GM13977 (cell line): ENCODE measurements at regions not wholly inside any gene's neighbourhood (a gene's known extent, or its start where the extent isn't known, plus 50 kb on each side); places are given as distances from the start of the nearest gene placed in this dataset.

ENCODE experiments used
- DNase-seq: peaks from one replicate; pipeline ENCODE4 v3.0.0; 2012; ENCODE audit warnings: low spot score
- in situ Hi-C: fragments of 300-500 bp; cut with MboI; formaldehyde crosslinking; loops from one replicate; pipeline ENCODE4 v1.12.0; 2022; ENCODE audit warnings: low sequenced_read_pairs, low pct_unique_long_range_greater_than_20kb, mixed read lengths, inconsistent platforms; ENCODE audit not compliant: unreplicated experiment
- TF ChIP-seq, protein P1 (sequence below): IDR thresholded peaks from 2 replicates; pipeline ENCODE4 v1.5.1; 2012; ENCODE audit warnings: mild to moderate bottlenecking, control low read depth; ENCODE audit not compliant: insufficient read depth; ENCODE audit errors: extremely low read depth, missing control alignments

DNA sequence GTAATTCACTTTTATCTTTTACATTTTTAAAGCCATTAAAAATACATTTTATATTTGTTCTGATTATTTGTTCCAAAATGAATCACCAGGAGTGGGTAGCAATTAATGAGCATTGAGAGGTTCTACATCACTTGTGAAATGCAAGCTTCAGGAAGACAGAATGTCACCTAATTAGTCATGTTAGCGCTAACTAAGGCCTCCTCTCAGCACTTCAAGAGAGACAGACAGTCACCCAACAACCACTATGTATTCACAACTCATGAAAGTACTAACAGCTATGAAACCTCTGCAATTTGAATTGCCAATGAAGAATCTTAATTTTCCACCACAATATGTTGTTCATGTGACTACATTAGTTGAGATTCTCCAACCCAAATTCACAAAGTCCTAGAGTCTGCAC, 611.0 kb downstream of the KCNJ3 start:
- DNase-seq, result no peak
- TF ChIP-seq, protein P1, sequence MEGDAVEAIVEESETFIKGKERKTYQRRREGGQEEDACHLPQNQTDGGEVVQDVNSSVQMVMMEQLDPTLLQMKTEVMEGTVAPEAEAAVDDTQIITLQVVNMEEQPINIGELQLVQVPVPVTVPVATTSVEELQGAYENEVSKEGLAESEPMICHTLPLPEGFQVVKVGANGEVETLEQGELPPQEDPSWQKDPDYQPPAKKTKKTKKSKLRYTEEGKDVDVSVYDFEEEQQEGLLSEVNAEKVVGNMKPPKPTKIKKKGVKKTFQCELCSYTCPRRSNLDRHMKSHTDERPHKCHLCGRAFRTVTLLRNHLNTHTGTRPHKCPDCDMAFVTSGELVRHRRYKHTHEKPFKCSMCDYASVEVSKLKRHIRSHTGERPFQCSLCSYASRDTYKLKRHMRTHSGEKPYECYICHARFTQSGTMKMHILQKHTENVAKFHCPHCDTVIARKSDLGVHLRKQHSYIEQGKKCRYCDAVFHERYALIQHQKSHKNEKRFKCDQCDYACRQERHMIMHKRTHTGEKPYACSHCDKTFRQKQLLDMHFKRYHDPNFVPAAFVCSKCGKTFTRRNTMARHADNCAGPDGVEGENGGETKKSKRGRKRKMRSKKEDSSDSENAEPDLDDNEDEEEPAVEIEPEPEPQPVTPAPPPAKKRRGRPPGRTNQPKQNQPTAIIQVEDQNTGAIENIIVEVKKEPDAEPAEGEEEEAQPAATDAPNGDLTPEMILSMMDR, result no peak
- in situ Hi-C loops, result no loop called here

DNA sequence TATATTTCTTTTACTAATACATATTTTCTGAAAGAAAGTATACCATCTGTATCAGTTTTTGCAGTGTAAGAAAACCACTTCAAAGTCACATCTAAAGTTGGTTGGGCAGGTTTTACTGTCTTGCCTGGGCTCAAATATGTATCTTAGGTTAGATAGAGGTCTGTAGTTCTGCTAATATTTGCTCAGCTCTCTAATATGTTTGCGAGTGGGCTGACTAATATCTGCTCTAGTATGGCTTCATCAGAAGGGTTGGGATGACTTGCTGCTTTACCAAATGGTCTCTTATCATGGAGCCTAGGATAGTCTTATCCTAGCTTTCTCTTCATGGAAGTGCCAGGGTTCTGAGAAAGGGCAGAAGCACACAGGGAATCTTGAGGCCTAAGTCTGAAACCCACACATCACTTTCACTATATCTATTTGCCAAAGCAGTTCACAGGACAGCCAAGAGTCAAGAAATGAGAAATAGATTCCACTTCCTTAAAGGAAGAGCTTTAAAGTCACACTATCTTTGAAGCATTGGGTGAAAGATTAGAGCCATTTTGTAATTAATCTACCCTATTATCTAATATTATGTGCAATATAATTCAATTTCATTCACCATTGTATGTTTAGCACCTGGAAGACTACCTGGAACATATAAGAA, 610.0 kb downstream of the KCNJ3 start:
- TF ChIP-seq, protein P1, result no peak
- DNase-seq, result no peak

DNA sequence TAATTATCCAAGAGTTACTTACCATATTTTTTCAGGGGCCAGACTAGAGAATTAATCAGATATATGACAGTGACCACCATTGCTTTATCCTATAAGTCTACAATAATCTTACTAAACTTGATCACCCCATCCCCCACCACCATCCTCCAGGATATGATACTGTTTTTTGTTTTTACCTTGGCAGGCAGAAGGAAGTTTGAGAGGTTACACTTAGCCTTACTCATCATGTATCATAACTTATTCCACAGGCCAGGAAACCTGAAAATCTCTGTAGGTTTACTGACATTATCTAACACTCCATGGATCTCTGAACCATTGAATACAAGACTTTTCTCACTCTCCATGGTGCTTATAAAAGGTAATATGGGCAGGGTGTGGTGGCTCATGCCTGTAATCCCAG, 602.7 kb downstream of the KCNJ3 start:
- in situ Hi-C loops, result no loop called here
- TF ChIP-seq, protein P1, result no peak
- no peak for DNase-seq

More for the DNA sequence above, 610.0 kb downstream of the KCNJ3 start:
- in situ Hi-C loops, result no loop called here

DNA sequence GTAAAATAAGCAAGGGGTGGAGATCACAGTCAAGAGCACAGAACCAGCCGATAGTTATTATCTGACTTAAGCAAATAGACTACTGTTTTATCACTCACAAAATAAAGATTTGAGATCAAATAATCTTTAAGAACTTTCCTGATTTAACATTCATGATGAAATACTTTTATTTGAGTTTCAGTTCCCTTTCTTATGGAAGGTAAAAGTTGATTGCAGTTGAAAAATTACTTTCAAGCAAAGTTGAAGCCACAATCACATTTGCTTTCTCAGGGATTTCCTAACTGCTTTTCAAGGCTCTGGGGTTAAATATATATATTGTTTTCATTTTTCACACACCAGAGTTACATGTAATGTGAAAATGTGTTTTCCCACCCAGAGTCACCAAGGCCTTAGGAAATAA, 599.5 kb downstream of the KCNJ3 start:
- DNase-seq, result no peak
- TF ChIP-seq, protein P1, result no peak
- in situ Hi-C loops, result no loop called here

DNA sequence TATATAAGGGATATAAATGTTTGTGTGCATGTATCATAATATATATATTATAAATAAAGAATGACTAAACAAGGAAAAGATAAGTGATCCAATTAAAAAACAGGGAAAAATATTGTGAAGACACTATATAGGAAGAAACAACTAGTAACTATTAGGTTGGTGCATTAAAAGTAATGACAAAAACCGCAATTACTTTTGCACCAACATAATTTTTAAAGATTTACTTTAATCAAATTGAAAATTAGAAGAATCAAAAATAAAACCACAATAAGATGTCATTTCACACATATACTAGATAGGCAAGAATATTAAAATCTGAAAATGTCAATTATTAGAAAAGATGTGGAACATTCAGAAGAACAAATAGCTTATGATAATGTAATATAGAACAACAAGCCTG, 595.9 kb downstream of the KCNJ3 start:
- no peak for DNase-seq
- in situ Hi-C loops, result no loop called here
- TF ChIP-seq, protein P1, result no peak

DNA sequence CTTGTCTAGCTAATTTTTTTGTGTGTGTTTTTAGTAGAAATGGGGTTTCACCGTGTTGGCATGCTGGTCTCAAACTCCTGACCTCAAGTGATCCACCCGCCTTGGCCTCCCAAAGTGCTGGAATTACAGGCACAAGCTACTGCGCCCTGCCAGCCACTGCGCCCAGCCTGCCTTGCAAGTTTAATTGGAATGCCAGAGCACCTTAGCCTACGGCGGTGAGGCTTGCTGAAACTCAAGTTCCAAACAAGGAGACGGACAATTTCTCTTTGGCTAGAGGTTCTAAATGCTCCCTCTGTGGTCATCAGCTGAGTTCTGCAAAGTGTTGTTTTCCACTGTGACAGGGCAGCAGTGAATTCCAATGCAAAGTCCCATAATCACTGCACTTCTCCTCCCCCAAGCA, 583.4 kb downstream of the KCNJ3 start:
- TF ChIP-seq, protein P1, result no peak
- DNase-seq, result no peak
- in situ Hi-C loops, result no loop called here
